ENCODE measurements at regions not wholly inside any gene's neighbourhood (a gene's known extent, or its start where the extent isn't known, plus 50 kb on each side); places are given as distances from the start of the nearest gene placed in this dataset.

GRCh38 chr2:129673847-129674711, 305.4 kb upstream of the RAB6C start:
- H3K27ac Mint-ChIP-seq: no peak overlapping the region
- ChIA-PET POLR2A (no interaction called here), CTCF (interaction anchor here (1.7 kb wide), 1 partner anchor 250 kb away, joined by 4 read pairs; no protein-coding TSS in a partner anchor)
- H3K36me3 Mint-ChIP-seq: no peaks in the 10 kb centered on the region
- peaks cover 17% of the 10 kb centered on the region for H3K4me1 Mint-ChIP-seq
- H3K4me3 Mint-ChIP-seq: no peak overlapping the region
- ATAC-seq: no peak
- no peaks in the 10 kb centered on the region for H3K9me3 Mint-ChIP-seq
- TF ChIP-seq E2F5 (CRISPR knock-in tag; IDR thresholded peaks at IDR 0.05) (no peak), GABPB1 (CRISPR knock-in tag; IDR thresholded peaks at IDR 0.05) (no peak), ZNF281 (CRISPR knock-in tag; IDR thresholded peaks at IDR 0.05) (no peak), ZNF425 (CRISPR knock-in tag; conservative IDR thresholded peaks at IDR 0.05) (no peak), IRF2 (CRISPR knock-in tag; IDR thresholded peaks at IDR 0.05; ENCODE audit: borderline replicate concordance, low read depth) (no peak), ELF4 (CRISPR knock-in tag; IDR thresholded peaks at IDR 0.05; ENCODE audit: low read depth) (no peak), AR (CRISPR knock-in tag; IDR thresholded peaks at IDR 0.05) (no peak), FOXP4 (CRISPR knock-in tag; IDR thresholded peaks at IDR 0.05) (no peak), CREB1 (CRISPR knock-in tag; IDR thresholded peaks at IDR 0.05) (no peak), NR3C1 (CRISPR knock-in tag; conservative IDR thresholded peaks at IDR 0.05; ENCODE audit: low read depth) (no peak), ESRRA (CRISPR knock-in tag; IDR thresholded peaks at IDR 0.05; ENCODE audit: borderline replicate concordance) (no peak), TP53 (CRISPR knock-in tag; IDR thresholded peaks at IDR 0.05) (no peak), ZNF512 (CRISPR knock-in tag; IDR thresholded peaks at IDR 0.05; ENCODE audit: borderline replicate concordance) (no peak)
- TF ChIP-seq, protein P1, sequence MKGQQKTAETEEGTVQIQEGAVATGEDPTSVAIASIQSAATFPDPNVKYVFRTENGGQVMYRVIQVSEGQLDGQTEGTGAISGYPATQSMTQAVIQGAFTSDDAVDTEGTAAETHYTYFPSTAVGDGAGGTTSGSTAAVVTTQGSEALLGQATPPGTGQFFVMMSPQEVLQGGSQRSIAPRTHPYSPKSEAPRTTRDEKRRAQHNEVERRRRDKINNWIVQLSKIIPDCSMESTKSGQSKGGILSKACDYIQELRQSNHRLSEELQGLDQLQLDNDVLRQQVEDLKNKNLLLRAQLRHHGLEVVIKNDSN (CRISPR knock-in tag; IDR thresholded peaks at IDR 0.05): no peak
- TF ChIP-seq, protein P2, sequence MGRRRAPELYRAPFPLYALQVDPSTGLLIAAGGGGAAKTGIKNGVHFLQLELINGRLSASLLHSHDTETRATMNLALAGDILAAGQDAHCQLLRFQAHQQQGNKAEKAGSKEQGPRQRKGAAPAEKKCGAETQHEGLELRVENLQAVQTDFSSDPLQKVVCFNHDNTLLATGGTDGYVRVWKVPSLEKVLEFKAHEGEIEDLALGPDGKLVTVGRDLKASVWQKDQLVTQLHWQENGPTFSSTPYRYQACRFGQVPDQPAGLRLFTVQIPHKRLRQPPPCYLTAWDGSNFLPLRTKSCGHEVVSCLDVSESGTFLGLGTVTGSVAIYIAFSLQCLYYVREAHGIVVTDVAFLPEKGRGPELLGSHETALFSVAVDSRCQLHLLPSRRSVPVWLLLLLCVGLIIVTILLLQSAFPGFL (CRISPR knock-in tag; IDR thresholded peaks at IDR 0.05; ENCODE audit: borderline replicate concordance): no peak
- TF ChIP-seq, protein P3, sequence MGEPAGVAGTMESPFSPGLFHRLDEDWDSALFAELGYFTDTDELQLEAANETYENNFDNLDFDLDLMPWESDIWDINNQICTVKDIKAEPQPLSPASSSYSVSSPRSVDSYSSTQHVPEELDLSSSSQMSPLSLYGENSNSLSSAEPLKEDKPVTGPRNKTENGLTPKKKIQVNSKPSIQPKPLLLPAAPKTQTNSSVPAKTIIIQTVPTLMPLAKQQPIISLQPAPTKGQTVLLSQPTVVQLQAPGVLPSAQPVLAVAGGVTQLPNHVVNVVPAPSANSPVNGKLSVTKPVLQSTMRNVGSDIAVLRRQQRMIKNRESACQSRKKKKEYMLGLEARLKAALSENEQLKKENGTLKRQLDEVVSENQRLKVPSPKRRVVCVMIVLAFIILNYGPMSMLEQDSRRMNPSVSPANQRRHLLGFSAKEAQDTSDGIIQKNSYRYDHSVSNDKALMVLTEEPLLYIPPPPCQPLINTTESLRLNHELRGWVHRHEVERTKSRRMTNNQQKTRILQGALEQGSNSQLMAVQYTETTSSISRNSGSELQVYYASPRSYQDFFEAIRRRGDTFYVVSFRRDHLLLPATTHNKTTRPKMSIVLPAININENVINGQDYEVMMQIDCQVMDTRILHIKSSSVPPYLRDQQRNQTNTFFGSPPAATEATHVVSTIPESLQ (CRISPR knock-in tag; IDR thresholded peaks at IDR 0.05): no peak
- no peaks in the 10 kb centered on the region; the same call in 1 of the 2 replicates for H3K27me3 Mint-ChIP-seq (ENCODE audit: low read depth)
- DNase-seq (ENCODE audit: low spot score): no peak
